GM23338 (cell line): ENCODE measurements at regions not wholly inside any gene's neighbourhood (a gene's known extent, or its start where the extent isn't known, plus 50 kb on each side); places are given as distances from the start of the nearest gene placed in this dataset.

Experiments
- ATAC-seq: fragments of 200-7000 bp; cut with Tn5 transposase; 3 replicates; pipeline ENCODE4 v1.9.1; 2020
- DNase-seq: peaks from one replicate; pipeline ENCODE4 v3.0.0-alpha.2; 2015; ENCODE audit warnings: low spot score
- H2AFZ ChIP-seq: fragments of 200-600 bp; sonication (generic); 2 replicates; pipeline ENCODE4 v1.8.0; 2016; ENCODE audit warnings: antibody characterized with exemption, mild to moderate bottlenecking, moderate library complexity
- H3F3A ChIP-seq: fragments of 200-600 bp; sonication (generic); replicated peaks from 2 replicates; pipeline ENCODE4 v1.8.0; 2017; ENCODE audit warnings: antibody characterized with exemption, mixed run types, low read depth
- H3K27ac ChIP-seq: fragments of 200-600 bp; sonication (generic); 2 replicates; pipeline ENCODE4 v1.6.1; 2016; ENCODE audit warnings: low read depth
- H3K27me3 ChIP-seq: fragments of 200-600 bp; sonication (generic); 2 replicates; pipeline ENCODE4 v1.8.0; 2016; ENCODE audit warnings: mild to moderate bottlenecking, mixed run types, moderate library complexity; ENCODE audit not compliant: insufficient read depth
- H3K36me3 ChIP-seq: fragments of 200-600 bp; sonication (generic); 2 replicates; pipeline ENCODE4 v1.8.0; 2016; ENCODE audit warnings: mild to moderate bottlenecking; ENCODE audit not compliant: insufficient read depth
- H3K4me1 ChIP-seq: fragments of 200-600 bp; sonication (generic); 2 replicates; pipeline ENCODE4 v1.8.0; 2016; ENCODE audit warnings: mild to moderate bottlenecking, moderate library complexity; ENCODE audit not compliant: insufficient read depth
- H3K4me2 ChIP-seq: fragments of 200-600 bp; sonication (generic); 2 replicates; pipeline ENCODE4 v1.7.1; 2017; ENCODE audit warnings: mixed run types
- H3K4me3 ChIP-seq: fragments of 200-600 bp; sonication (generic); 2 replicates; pipeline ENCODE4 v1.6.1; 2016; ENCODE audit warnings: mixed run types
- H3K79me2 ChIP-seq: fragments of 200-600 bp; sonication (generic); replicated peaks from 2 replicates; pipeline ENCODE4 v1.8.0; 2017; ENCODE audit warnings: mild to moderate bottlenecking; ENCODE audit not compliant: insufficient read depth
- H3K9me2 ChIP-seq: fragments of 200-600 bp; sonication (generic); 2 replicates; pipeline ENCODE4 v1.8.0; 2017; ENCODE audit not compliant: insufficient read depth
- H4K20me1 ChIP-seq: fragments of 200-600 bp; sonication (generic); replicated peaks from 2 replicates; pipeline ENCODE4 v1.8.0; 2017; ENCODE audit warnings: mild to moderate bottlenecking; ENCODE audit not compliant: insufficient read depth
- H3K27ac Mint-ChIP-seq: 2 replicates; pipeline ENCODE4 v1.8.0; 2020; ENCODE audit warnings: inconsistent platforms, mild to moderate bottlenecking, moderate library complexity, mixed read lengths
- H3K27me3 Mint-ChIP-seq: 3 replicates; pipeline ENCODE4 v1.8.0; 2022; ENCODE audit warnings: low read depth, mild to moderate bottlenecking, moderate library complexity, mixed read lengths, inconsistent platforms; ENCODE audit not compliant: insufficient read depth, poor library complexity
- H3K36me3 Mint-ChIP-seq: 3 replicates; pipeline ENCODE4 v1.8.0; 2021; ENCODE audit warnings: low read depth, mild to moderate bottlenecking, inconsistent platforms, moderate library complexity, mixed read lengths
- H3K4me1 Mint-ChIP-seq: 3 replicates; pipeline ENCODE4 v1.8.0; 2020; ENCODE audit warnings: mild to moderate bottlenecking, inconsistent platforms, mixed read lengths
- H3K4me3 Mint-ChIP-seq: 3 replicates; pipeline ENCODE4 v1.8.0; 2021; ENCODE audit warnings: moderate library complexity, mild to moderate bottlenecking, inconsistent platforms, mixed read lengths
- H3K9me3 Mint-ChIP-seq: 3 replicates; pipeline ENCODE4 v1.8.0; 2020; ENCODE audit warnings: moderate library complexity, mild to moderate bottlenecking, inconsistent platforms, mixed read lengths
- CREB1 ChIP-seq: fragments of 250-450 bp; sonication (Bioruptor Pico); IDR thresholded peaks from 2 replicates; pipeline ENCODE4 v1.5.0; 2020; ENCODE audit warnings: low read depth, mild to moderate bottlenecking, moderate library complexity
- EZH2 ChIP-seq: fragments of 200-600 bp; sonication (generic); IDR thresholded peaks from one replicate; pipeline ENCODE4 v1.8.0; 2017; ENCODE audit warnings: antibody characterized with exemption, mild to moderate bottlenecking, low read depth; ENCODE audit not compliant: unreplicated experiment
- EZH2phosphoT487 ChIP-seq: fragments of 200-600 bp; sonication (generic); IDR thresholded peaks from one replicate; pipeline ENCODE4 v1.8.1; 2018; ENCODE audit warnings: antibody characterized with exemption; ENCODE audit not compliant: unreplicated experiment
- JUNB ChIP-seq: IDR thresholded peaks from one replicate; pipeline ENCODE4 v1.6.1; 2016; ENCODE audit warnings: antibody characterized with exemption; ENCODE audit not compliant: unreplicated experiment
- NANOG ChIP-seq: IDR thresholded peaks from 2 replicates; pipeline ENCODE4 v1.6.1; 2016; ENCODE audit warnings: antibody characterized with exemption, borderline replicate concordance
- POLR2AphosphoS5 ChIP-seq: IDR thresholded peaks from 2 replicates; pipeline ENCODE4 v1.6.1; 2016; ENCODE audit warnings: antibody characterized with exemption, low read depth
- REST ChIP-seq: IDR thresholded peaks from one replicate; pipeline ENCODE4 v1.6.1; 2018; ENCODE audit warnings: antibody characterized with exemption; ENCODE audit not compliant: unreplicated experiment
- STAT1 ChIP-seq: IDR thresholded peaks from one replicate; pipeline ENCODE4 v1.6.1; 2016; ENCODE audit warnings: antibody characterized with exemption; ENCODE audit not compliant: unreplicated experiment
- ZNF114 ChIP-seq: fragments of 250-450 bp; sonication (Bioruptor Pico); IDR thresholded peaks from 2 replicates; pipeline ENCODE4 v1.5.0; 2020; ENCODE audit warnings: mild to moderate bottlenecking, moderate library complexity
- ZNF331 ChIP-seq: fragments of 250-450 bp; sonication (Bioruptor Pico); IDR thresholded peaks from 2 replicates; pipeline ENCODE4 v1.5.0; 2020; ENCODE audit warnings: low read depth, mild to moderate bottlenecking, moderate library complexity
- TF ChIP-seq, protein P1 (sequence below), 2 experiments: fragments of 200-600 bp in 1 of 2; sonication (generic) in 1 of 2; conservative IDR thresholded peaks; 2 replicates each; pipeline versions ENCODE4 v1.5.1 to v1.6.1; 2016 to 2017; ENCODE audit warnings: antibody characterized with exemption in 2 of 2, low read depth in 2 of 2, mild to moderate bottlenecking in 2 of 2, moderate library complexity in 1 of 2
- TF ChIP-seq, protein P2 (sequence below): fragments of 250-450 bp; sonication (Bioruptor Pico); IDR thresholded peaks from 2 replicates; pipeline ENCODE4 v1.5.0; 2020; ENCODE audit warnings: mild to moderate bottlenecking, moderate library complexity
- TF ChIP-seq, protein P3 (sequence below): IDR thresholded peaks from 2 replicates; pipeline ENCODE4 v1.6.1; 2016; ENCODE audit warnings: antibody characterized with exemption

- TF ChIP-seq REST (no peak), POLR2AphosphoS5 (no peak), ZNF114 (CRISPR knock-in tag) (no peak), STAT1 (no peak), ZNF331 (CRISPR knock-in tag) (no peak), CREB1 (no peak), EZH2phosphoT487 (no peak), JUNB (no peak), NANOG (no peak), EZH2 (no peak)
- TF ChIP-seq, protein P1, sequence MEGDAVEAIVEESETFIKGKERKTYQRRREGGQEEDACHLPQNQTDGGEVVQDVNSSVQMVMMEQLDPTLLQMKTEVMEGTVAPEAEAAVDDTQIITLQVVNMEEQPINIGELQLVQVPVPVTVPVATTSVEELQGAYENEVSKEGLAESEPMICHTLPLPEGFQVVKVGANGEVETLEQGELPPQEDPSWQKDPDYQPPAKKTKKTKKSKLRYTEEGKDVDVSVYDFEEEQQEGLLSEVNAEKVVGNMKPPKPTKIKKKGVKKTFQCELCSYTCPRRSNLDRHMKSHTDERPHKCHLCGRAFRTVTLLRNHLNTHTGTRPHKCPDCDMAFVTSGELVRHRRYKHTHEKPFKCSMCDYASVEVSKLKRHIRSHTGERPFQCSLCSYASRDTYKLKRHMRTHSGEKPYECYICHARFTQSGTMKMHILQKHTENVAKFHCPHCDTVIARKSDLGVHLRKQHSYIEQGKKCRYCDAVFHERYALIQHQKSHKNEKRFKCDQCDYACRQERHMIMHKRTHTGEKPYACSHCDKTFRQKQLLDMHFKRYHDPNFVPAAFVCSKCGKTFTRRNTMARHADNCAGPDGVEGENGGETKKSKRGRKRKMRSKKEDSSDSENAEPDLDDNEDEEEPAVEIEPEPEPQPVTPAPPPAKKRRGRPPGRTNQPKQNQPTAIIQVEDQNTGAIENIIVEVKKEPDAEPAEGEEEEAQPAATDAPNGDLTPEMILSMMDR (conservative IDR thresholded peaks at IDR 0.05; ENCODE audit: low read depth in 2 of 2) = no peak
- TF ChIP-seq, protein P2, sequence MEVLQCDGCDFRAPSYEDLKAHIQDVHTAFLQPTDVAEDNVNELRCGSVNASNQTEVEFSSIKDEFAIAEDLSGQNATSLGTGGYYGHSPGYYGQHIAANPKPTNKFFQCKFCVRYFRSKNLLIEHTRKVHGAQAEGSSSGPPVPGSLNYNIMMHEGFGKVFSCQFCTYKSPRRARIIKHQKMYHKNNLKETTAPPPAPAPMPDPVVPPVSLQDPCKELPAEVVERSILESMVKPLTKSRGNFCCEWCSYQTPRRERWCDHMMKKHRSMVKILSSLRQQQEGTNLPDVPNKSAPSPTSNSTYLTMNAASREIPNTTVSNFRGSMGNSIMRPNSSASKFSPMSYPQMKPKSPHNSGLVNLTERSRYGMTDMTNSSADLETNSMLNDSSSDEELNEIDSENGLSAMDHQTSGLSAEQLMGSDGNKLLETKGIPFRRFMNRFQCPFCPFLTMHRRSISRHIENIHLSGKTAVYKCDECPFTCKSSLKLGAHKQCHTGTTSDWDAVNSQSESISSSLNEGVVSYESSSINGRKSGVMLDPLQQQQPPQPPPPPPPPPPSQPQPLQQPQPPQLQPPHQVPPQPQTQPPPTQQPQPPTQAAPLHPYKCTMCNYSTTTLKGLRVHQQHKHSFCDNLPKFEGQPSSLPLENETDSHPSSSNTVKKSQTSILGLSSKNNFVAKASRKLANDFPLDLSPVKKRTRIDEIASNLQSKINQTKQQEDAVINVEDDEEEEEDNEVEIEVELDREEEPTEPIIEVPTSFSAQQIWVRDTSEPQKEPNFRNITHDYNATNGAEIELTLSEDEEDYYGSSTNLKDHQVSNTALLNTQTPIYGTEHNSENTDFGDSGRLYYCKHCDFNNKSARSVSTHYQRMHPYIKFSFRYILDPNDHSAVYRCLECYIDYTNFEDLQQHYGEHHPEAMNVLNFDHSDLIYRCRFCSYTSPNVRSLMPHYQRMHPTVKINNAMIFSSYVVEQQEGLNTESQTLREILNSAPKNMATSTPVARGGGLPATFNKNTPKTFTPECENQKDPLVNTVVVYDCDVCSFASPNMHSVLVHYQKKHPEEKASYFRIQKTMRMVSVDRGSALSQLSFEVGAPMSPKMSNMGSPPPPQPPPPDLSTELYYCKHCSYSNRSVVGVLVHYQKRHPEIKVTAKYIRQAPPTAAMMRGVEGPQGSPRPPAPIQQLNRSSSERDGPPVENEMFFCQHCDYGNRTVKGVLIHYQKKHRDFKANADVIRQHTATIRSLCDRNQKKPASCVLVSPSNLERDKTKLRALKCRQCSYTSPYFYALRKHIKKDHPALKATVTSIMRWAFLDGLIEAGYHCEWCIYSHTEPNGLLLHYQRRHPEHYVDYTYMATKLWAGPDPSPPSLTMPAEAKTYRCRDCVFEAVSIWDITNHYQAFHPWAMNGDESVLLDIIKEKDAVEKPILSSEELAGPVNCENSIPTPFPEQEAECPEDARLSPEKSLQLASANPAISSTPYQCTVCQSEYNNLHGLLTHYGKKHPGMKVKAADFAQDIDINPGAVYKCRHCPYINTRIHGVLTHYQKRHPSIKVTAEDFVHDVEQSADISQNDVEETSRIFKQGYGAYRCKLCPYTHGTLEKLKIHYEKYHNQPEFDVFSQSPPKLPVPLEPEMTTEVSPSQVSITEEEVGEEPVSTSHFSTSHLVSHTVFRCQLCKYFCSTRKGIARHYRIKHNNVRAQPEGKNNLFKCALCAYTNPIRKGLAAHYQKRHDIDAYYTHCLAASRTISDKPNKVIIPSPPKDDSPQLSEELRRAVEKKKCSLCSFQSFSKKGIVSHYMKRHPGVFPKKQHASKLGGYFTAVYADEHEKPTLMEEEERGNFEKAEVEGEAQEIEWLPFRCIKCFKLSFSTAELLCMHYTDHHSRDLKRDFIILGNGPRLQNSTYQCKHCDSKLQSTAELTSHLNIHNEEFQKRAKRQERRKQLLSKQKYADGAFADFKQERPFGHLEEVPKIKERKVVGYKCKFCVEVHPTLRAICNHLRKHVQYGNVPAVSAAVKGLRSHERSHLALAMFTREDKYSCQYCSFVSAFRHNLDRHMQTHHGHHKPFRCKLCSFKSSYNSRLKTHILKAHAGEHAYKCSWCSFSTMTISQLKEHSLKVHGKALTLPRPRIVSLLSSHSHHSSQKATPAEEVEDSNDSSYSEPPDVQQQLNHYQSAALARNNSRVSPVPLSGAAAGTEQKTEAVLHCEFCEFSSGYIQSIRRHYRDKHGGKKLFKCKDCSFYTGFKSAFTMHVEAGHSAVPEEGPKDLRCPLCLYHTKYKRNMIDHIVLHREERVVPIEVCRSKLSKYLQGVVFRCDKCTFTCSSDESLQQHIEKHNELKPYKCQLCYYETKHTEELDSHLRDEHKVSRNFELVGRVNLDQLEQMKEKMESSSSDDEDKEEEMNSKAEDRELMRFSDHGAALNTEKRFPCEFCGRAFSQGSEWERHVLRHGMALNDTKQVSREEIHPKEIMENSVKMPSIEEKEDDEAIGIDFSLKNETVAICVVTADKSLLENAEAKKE (CRISPR knock-in tag) = no peak
- TF ChIP-seq, protein P3, sequence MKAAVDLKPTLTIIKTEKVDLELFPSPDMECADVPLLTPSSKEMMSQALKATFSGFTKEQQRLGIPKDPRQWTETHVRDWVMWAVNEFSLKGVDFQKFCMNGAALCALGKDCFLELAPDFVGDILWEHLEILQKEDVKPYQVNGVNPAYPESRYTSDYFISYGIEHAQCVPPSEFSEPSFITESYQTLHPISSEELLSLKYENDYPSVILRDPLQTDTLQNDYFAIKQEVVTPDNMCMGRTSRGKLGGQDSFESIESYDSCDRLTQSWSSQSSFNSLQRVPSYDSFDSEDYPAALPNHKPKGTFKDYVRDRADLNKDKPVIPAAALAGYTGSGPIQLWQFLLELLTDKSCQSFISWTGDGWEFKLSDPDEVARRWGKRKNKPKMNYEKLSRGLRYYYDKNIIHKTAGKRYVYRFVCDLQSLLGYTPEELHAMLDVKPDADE = no peak
- no peaks in the 10 kb centered on the region for H3K36me3 ChIP-seq
- peaks cover 6% of the 10 kb centered on the region for H3K9me2 ChIP-seq
- H2AFZ ChIP-seq = no peak overlapping the region
- Mint-ChIP-seq H3K9me3 (peaks cover 14% of the 10 kb centered on the region; the same call in 2 of the 3 replicates), H3K4me3 (no peak overlapping the region), H3K27me3 (peaks cover 19% of the 10 kb centered on the region), H3K36me3 (peaks cover 3% of the 10 kb centered on the region; the same call in 1 of the 3 replicates), H3K27ac (no peak overlapping the region), H3K4me1 (peaks cover 20% of the 10 kb centered on the region)
- H3F3A ChIP-seq = no peaks in the 10 kb centered on the region
- ATAC-seq (no peak), DNase-seq (no peak)
- H3K79me2 ChIP-seq = no peaks in the 10 kb centered on the region
- no peak overlapping the region for H3K4me2 ChIP-seq
- H3K4me1 ChIP-seq = no peaks in the 10 kb centered on the region; the same call in 1 of the 2 replicates
- H3K4me3 ChIP-seq = no peak overlapping the region
- H3K27ac ChIP-seq = no peak overlapping the region
- no peaks in the 10 kb centered on the region for H4K20me1 ChIP-seq
- H3K27me3 ChIP-seq = no peaks in the 10 kb centered on the region
These were observed 499.1 kb upstream of the HS6ST1 start for GRCh38 chr2:128817813-128818212.
